ENCODE measurements at regions not wholly inside any gene's neighbourhood (a gene's known extent, or its start where the extent isn't known, plus 50 kb on each side); places are given as distances from the start of the nearest gene placed in this dataset.

DNA sequence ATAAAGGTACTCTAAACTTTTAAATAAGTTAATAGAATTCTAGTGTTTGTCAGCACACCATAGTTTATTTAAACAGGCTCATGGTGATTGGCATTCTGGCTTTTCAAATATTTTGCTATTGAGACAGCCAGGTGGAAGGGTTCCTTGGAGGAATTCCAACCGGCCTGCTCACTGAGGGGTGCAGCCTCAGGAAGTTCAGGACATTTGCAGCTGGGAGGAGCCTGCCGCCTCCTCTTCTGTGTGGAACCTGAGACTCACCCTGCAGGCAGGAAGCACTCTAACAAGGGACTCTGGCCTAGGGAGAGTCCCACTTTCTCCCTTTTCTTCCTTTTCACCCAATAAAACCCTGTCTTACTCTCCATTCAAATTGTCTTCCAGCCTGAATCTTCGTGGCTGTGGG lies 1328.0 kb downstream of the FSTL5 start:
- TF ChIP-seq, protein P1, sequence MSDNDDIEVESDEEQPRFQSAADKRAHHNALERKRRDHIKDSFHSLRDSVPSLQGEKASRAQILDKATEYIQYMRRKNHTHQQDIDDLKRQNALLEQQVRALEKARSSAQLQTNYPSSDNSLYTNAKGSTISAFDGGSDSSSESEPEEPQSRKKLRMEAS (IDR thresholded peaks at IDR 0.05) = no peak
- no peak for TF ChIP-seq RAD21 (conservative IDR thresholded peaks at IDR 0.05 in 1 of 2, IDR thresholded peaks at IDR 0.05 in 1 of 2)
- no peak for TF ChIP-seq KDM1A (IDR thresholded peaks at IDR 0.05; ENCODE audit: low read depth)
- no peak for TF ChIP-seq EHMT2 (IDR thresholded peaks at IDR 0.05; ENCODE audit: low read depth)
- TF ChIP-seq NR3C1 (IDR thresholded peaks at IDR 0.05) = no peak
- TF ChIP-seq NFE2L2 (conservative IDR thresholded peaks at IDR 0.05; ENCODE audit: low read length) = no peak
- TF ChIP-seq NPAS2 (CRISPR knock-in tag; IDR thresholded peaks at IDR 0.05; ENCODE audit: borderline replicate concordance) = no peak
- no peak for TF ChIP-seq FOSL2 (IDR thresholded peaks at IDR 0.05)
- no peak for TF ChIP-seq FOSL2 (CRISPR knock-in tag; IDR thresholded peaks at IDR 0.05)
- no peak for TF ChIP-seq MAFK (IDR thresholded peaks at IDR 0.05; ENCODE audit: partially characterized antibody)
- no peak for TF ChIP-seq ESRRA (IDR thresholded peaks at IDR 0.05; ENCODE audit: borderline replicate concordance, low read length)
- TF ChIP-seq HDAC2 (IDR thresholded peaks at IDR 0.05) = no peak
- peak in 1 of 2 experiments; percentile 22 for DNase-seq (ENCODE audit: low read depth in 1 of 2, low spot score in 1 of 2)
- no peak overlapping the region; a peak in 1 of 6 replicates for H3K27ac ChIP-seq
- ChIA-PET CTCF (interaction anchor here (0.6 kb wide), 1 partner anchor 1770 kb away, joined by 3 read pairs; no protein-coding TSS in a partner anchor), POLR2A (no interaction called here)
- no peaks in the 10 kb centered on the region for H3K4me1 ChIP-seq
- no peak overlapping the region for H3K4me3 ChIP-seq
- WGBS (ENCODE audit: missing lambda C conversion rate) = 30% methylated on average over 3 of the region's 3 CpGs
- FAIRE-seq = no peak
- peak in 1 of 2 experiments; percentile 78; a peak in 4 of 6 replicates for ATAC-seq
- no peaks in the 10 kb centered on the region for H3K9me3 ChIP-seq
- H3K4me2 ChIP-seq = 0 out of 3 replicates have a peak overlapping the region, but pooled peaks have one; percentile 10

DNA sequence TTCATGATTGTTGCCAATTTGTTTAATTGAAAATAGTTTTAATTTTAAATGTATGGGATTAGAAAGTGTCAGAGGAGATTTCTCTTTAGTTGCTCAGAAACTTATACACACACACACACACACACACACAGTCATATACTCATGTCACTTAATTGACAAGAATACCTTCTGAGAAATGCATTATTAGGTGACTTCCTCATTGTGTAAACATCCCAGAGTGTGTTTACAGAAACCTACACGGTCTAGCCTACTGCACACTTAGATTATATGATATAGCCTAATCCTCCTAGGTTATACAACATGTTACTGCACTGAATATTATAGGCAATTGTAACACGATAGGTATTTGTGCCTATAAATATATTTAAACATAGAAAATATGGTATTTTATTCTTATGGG lies 1327.4 kb downstream of the FSTL5 start:
- Histone ChIP-seq H3K4me1 (no peaks in the 10 kb centered on the region), H3K27ac (no peak overlapping the region), H3K9me3 (no peaks in the 10 kb centered on the region), H3K4me2 (0 out of 3 replicates have a peak overlapping the region, but pooled peaks have one; percentile 10), H3K4me3 (no peak overlapping the region)
- 38% methylated on average over 2 of the region's 2 CpGs for WGBS (ENCODE audit: missing lambda C conversion rate)
- CTCF ChIA-PET = interaction anchor here (0.6 kb wide), 1 partner anchor 1771 kb away, joined by 3 read pairs; no protein-coding TSS in a partner anchor
- TF ChIP-seq, protein P2, sequence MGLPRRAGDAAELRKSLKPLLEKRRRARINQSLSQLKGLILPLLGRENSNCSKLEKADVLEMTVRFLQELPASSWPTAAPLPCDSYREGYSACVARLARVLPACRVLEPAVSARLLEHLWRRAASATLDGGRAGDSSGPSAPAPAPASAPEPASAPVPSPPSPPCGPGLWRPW (IDR thresholded peaks at IDR 0.05) = no peak
- TF ChIP-seq, protein P3, sequence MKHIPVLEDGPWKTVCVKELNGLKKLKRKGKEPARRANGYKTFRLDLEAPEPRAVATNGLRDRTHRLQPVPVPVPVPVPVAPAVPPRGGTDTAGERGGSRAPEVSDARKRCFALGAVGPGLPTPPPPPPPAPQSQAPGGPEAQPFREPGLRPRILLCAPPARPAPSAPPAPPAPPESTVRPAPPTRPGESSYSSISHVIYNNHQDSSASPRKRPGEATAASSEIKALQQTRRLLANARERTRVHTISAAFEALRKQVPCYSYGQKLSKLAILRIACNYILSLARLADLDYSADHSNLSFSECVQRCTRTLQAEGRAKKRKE (CRISPR knock-in tag; IDR thresholded peaks at IDR 0.05; ENCODE audit: low read depth) = no peak
- TF ChIP-seq MAZ (IDR thresholded peaks at IDR 0.05; ENCODE audit: borderline replicate concordance, low read depth, low read length) (no peak), CHD2 (IDR thresholded peaks at IDR 0.05; ENCODE audit: low read length, partially characterized antibody) (no peak), PHF8 (IDR thresholded peaks at IDR 0.05; ENCODE audit: borderline replicate concordance, low read depth) (no peak), MAFK (IDR thresholded peaks at IDR 0.05; ENCODE audit: partially characterized antibody) (no peak), CBX8 (IDR thresholded peaks at IDR 0.05) (no peak), HOXA7 (CRISPR knock-in tag; IDR thresholded peaks at IDR 0.05) (no peak), ESRRA (IDR thresholded peaks at IDR 0.05; ENCODE audit: borderline replicate concordance, low read length) (no peak), HDAC2 (IDR thresholded peaks at IDR 0.05) (no peak), RFX5 (IDR thresholded peaks at IDR 0.05) (no peak), SREBF2 (IDR thresholded peaks at IDR 0.05) (no peak), MYC (IDR thresholded peaks at IDR 0.05; ENCODE audit: borderline replicate concordance, low read length) (no peak), JUN (IDR thresholded peaks at IDR 0.05) (no peak)
- TF ChIP-seq, protein P4, sequence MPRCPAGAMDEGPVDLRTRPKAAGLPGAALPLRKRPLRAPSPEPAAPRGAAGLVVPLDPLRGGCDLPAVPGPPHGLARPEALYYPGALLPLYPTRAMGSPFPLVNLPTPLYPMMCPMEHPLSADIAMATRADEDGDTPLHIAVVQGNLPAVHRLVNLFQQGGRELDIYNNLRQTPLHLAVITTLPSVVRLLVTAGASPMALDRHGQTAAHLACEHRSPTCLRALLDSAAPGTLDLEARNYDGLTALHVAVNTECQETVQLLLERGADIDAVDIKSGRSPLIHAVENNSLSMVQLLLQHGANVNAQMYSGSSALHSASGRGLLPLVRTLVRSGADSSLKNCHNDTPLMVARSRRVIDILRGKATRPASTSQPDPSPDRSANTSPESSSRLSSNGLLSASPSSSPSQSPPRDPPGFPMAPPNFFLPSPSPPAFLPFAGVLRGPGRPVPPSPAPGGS (IDR thresholded peaks at IDR 0.05) = no peak
- TF ChIP-seq, protein P5, sequence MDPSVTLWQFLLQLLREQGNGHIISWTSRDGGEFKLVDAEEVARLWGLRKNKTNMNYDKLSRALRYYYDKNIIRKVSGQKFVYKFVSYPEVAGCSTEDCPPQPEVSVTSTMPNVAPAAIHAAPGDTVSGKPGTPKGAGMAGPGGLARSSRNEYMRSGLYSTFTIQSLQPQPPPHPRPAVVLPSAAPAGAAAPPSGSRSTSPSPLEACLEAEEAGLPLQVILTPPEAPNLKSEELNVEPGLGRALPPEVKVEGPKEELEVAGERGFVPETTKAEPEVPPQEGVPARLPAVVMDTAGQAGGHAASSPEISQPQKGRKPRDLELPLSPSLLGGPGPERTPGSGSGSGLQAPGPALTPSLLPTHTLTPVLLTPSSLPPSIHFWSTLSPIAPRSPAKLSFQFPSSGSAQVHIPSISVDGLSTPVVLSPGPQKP (IDR thresholded peaks at IDR 0.05; ENCODE audit: low read depth, low read length) = no peak
- FAIRE-seq = no peak
- POLR2A ChIA-PET = no interaction called here
- no peak for DNase-seq (ENCODE audit: low read depth in 1 of 2, low spot score in 1 of 2)
- no peak for ATAC-seq
